ENCODE measurements at regions not wholly inside any gene's neighbourhood (a gene's known extent, or its start where the extent isn't known, plus 50 kb on each side); places are given as distances from the start of the nearest gene placed in this dataset.

DNA sequence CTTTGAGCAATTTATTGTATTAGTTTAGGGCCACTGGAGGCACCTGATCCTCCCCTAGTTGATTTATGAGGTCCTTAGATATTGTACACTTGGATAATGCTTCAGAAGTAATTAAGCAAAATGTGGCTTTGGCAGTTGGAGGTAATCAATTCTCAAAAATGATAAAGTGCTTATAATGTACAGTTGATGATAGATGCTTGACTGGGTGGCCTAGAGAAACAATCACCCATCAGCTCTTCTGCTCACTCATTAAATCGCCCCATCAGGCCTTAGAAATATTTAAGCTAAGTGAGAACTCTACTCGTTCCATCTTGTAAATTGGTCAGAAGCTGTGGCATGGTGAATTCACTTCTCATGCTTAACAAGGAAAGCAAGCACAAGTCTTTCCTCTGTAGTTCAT lies 349.9 kb downstream of the SAMD5 start:
- no peak for DNase-seq (ENCODE audit: low read depth, low spot score)
- in situ Hi-C loops (cut with HindIII; ENCODE audit: low pct_unique_long_range_greater_than_20kb, low sequenced_read_pairs), result no loop called here

DNA sequence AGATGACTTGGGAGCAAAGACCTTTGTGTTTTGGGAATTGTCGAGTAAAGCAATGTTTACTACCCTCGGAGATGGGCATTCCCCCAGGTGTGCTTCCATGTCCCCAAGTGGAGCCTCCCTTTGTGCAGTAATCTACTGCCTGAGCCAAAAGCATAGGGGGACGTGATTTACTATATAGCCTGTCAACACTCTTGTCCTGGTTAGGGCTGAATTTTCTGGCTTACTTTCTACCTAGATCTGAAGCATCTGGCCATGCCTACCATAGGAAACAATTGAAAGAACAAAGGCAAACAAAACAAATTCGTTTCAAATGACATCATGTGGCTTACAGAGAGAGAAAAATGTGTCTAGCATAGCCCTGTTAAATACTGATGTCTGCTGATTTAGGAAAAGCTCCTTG lies 350.6 kb downstream of the SAMD5 start:
- DNase-seq (ENCODE audit: low read depth, low spot score), result no peak
- in situ Hi-C loops (cut with HindIII; ENCODE audit: low pct_unique_long_range_greater_than_20kb, low sequenced_read_pairs), result no loop called here

DNA sequence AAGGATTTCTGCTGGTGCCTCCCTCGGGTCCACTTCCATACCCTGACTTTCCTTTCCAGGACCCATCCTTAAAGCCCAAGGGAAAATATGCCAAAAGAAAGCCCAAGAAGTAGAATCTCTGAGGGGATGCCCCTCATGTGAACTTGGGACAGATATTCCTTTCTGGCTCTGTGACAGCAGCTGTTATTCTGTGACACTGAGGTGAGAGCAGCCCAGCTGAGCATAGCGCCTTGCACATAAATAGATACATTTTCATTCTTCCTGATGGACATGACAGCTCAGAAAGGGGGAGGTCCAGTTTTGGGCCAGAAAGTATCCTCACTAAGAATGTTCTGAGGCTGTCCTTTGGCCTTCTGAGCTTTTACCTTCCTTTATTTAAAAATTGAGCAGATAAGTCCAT lies 353.2 kb downstream of the SAMD5 start:
- in situ Hi-C loops (cut with HindIII; ENCODE audit: low pct_unique_long_range_greater_than_20kb, low sequenced_read_pairs), result no loop called here
- no peak for DNase-seq (ENCODE audit: low read depth, low spot score)

DNA sequence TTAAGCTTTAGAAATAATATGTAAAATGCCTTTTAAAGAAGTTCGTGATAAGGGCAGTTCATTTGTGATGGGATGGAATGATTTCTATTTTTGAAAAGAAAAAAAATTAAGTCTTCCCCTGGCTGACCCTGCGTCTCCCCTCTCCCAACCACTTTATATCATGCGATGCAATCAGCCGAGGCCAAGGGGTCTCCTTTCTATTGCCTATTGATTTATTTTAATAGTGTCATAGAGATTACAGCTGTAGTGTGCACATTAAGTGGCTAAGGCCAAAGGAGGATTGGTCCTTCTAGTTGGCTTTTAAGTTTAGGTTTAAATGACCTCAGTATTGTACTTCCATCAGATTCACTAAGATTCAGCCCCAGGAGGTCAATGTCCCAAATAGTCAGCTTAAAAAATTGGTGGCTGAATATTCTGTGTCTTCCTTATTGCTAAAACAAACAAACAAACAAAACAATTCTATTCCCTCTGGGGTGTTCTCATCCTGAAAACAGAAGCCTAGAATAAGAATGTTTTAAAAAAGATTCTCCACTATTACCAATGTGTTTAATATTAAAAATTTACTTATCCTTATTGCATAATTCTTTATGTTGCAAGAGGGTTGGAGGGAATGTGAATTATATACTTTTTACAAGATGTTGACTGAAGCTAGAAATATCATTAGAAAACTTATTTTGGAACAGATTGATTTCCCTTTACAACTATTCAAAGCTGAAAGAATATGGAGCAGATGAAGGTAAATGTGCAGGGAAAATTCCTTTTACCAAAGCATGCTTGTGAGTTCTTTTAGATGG lies 359.1 kb downstream of the SAMD5 start:
- in situ Hi-C loops (cut with HindIII; ENCODE audit: low pct_unique_long_range_greater_than_20kb, low sequenced_read_pairs), result no loop called here
- no peak for DNase-seq (ENCODE audit: low read depth, low spot score)

DNA sequence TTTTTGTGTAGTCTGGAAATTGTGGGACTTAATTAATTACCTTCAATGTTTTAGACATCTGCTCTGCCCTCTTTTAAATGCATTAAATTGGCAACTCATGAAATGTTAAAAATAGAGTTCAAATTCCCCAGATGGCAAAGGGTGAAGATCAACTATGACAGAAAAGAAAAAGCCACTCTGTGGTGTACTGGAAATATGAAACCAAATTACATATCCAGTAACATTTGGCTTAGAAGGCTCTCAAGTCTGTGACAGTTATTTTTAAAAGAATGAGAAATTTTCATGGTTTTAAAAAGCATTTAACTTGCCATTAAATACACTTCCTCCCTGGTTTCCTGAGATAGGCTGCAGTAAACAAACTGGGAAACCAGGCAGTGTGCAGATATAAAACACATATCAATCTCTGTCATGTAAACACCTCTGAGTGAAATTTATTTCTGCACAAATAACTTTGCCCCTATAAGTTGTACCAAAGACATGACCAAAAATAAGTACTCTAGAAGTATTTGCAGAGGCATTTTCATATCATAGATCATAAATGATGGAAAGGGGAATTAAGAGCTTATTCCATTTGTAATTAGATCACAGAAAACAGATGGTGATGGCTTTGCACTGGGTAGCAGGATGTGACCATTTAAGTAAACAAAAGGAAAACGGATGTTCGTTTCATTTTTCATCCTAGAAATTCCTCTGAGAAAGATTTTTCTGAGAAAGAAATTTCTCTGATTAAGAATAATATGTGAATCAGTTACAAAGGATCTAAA lies 360.1 kb downstream of the SAMD5 start:
- DNase-seq (ENCODE audit: low read depth, low spot score), result no peak
- in situ Hi-C loops (cut with HindIII; ENCODE audit: low pct_unique_long_range_greater_than_20kb, low sequenced_read_pairs), result no loop called here

DNA sequence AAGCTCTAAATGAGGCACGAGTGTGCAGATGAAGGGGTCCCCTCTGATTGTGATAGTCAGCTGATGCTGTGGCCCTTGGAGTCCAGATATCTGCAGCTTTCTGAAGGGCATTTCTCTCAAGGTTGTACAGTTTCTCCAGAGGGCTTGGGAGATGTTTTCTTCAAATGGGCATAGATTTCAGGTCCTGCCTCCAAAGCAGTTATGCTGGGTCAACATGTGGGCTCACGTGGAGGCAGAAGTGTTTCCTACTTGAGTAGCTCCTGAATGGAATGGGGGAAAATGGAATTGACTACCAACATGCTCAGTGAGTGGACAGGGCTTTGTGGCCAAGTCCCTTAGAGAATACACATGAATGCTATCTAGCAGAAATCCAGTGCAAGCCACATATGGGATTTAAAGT lies 360.7 kb downstream of the SAMD5 start:
- in situ Hi-C loops (cut with HindIII; ENCODE audit: low pct_unique_long_range_greater_than_20kb, low sequenced_read_pairs), result no loop called here
- no peak for DNase-seq (ENCODE audit: low read depth, low spot score)

DNA sequence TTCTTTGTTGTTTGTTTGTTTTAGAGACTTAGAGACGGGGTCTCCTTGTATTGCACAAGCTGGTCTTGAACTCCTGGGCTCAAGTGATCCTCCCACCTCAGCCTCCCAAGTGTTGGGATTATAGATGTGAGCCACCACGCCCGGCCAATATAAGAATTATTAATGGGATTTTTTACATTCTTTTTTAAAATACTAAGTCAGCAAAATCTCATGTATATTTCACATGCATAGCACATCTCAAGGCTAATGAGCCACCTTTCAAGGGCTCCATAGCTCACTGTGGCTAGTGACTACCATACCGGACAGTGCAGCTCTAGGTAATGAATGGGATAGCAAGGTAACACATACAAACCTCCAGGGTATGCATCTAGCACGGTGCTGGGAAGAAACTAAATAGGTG lies 361.4 kb downstream of the SAMD5 start:
- in situ Hi-C loops (cut with HindIII; ENCODE audit: low pct_unique_long_range_greater_than_20kb, low sequenced_read_pairs), result no loop called here
- no peak for DNase-seq (ENCODE audit: low read depth, low spot score)

DNA sequence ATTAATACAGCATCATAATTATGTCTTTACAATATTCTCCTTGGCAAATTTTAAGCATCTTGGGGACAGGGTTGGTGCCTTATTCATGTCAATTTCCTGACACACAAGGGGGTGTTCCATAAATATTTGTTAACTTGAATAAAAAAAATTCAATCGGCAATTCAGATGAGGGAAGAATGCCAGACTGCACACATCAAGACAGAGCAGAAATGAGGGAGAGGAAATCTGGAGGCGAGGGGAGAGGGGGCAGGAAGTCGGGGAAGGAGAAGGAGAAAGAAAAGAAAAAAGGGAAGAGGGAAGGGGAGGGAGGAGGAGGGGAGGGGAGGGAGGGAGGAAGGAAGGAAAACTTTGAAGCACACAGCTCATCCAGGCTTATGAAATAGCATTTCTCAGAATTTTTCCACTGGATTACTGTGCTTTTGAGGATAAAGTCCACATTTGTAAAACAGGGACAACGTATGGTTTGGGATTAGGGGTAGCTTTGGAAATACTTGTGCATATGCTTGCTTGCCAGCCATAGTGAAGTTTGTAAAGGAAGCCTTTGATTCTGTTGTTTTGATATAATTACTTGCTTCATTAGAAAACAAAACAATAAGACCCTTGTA lies 362.1 kb downstream of the SAMD5 start:
- peak; percentile 4 for DNase-seq (ENCODE audit: low read depth, low spot score)
- in situ Hi-C loops (cut with HindIII; ENCODE audit: low pct_unique_long_range_greater_than_20kb, low sequenced_read_pairs), result no loop called here

DNA sequence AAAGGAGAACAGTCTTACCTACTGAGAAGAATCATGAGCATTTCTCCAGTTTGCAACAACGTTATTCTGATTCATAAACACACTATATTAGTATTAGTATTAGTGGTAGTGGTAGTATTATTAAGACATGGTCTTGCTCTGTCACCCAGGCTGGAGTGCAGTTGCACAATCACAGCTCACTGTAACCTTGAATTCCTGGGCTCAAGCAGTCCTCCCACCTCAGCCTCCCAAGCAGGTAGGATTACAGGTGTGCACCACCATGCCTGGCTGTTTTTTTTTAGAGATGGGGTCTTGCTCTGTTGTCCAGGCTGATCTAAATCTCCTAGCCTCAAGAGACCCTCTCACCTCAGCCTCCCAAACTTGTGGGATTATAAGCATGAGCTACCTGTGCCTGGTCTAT lies 363.5 kb downstream of the SAMD5 start:
- no peak for DNase-seq (ENCODE audit: low read depth, low spot score)
- in situ Hi-C loops (cut with HindIII; ENCODE audit: low pct_unique_long_range_greater_than_20kb, low sequenced_read_pairs), result no loop called here

DNA sequence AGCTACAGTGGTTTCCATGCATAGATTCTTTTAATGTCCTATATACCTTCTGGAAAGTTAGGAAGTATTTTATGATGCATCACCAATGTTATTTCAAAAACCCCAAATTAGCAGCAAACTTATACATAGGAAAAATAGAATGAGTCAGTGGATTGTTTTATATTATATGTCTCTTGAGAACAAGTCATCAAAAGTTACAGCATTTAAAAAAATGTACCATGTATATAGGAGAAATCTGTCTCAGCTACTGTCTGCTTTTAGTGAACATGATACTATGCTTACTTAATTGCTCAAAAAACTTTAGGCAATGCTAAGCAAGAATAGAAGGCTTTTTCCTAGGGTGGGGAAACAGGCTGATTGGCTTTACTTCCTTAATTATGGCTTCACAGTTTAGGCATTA lies 365.3 kb downstream of the SAMD5 start:
- no peak for DNase-seq (ENCODE audit: low read depth, low spot score)
- in situ Hi-C loops (cut with HindIII; ENCODE audit: low pct_unique_long_range_greater_than_20kb, low sequenced_read_pairs), result no loop called here

DNA sequence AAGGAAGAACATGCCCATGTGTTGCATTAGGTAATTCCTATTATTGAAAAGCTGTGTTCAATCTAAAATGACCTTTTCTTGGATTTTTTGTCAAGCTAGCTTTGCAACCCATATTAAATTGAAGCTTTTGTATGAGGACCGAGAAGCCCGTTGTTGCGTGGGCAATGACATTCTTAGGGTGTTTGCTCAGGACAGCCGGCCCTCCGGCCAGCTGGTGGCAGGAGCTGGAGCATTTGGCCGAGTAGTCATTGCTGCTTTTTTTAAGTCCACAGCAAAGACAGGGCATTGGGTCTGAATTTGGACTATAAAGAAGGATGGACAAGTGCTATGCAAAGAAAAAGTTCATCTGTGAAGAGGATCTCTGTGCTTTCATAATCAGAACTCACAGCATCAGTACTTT lies 365.8 kb downstream of the SAMD5 start:
- DNase-seq (ENCODE audit: low read depth, low spot score), result no peak
- in situ Hi-C loops (cut with HindIII; ENCODE audit: low pct_unique_long_range_greater_than_20kb, low sequenced_read_pairs), result no loop called here

DNA sequence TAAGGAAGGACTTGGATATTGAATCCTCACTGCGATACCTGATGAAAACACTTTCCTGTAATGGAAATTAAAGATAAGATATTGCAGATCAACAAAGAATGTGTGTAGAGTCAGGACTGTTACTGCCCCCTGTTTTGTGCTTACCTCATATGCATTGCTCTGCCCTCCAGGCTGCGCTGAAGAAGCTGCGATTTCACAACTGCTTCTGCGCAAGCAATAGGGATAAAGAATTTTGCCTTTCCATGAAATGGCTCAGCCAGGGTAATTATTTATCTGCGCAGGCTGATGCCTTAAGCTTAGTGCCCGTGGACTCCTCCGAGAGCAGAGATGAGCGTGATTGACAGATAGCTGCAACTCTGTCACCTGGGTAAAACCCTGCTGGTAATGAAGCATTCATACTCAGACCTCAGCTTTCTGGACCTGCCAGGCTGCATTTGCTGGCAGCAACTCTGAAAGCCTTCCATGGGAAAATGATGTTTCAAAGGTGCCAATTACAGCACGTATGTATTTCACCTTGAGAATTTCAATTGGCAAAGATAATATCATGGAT lies 370.6 kb downstream of the SAMD5 start:
- no peak for DNase-seq (ENCODE audit: low read depth, low spot score)
- in situ Hi-C loops (cut with HindIII; ENCODE audit: low pct_unique_long_range_greater_than_20kb, low sequenced_read_pairs), result no loop called here

DNA sequence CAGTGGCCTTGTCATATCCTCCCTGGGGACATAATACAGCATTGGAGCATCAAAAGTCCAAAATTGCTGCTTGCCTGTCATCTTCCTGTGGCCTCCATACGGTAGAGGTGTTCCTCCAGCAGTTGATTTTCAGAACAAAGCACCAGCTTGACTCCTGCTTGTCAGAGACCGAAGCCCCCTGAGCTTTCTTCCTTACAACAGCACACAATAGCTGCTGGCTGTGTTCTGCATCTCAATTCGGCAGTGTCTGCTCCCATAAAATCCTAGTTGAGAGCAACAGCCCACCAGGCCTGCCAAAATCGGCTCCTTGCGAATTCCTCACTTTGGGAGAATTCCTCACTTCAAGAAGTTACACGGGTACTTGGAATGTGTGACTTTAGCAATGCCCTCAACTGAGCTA lies 372.9 kb downstream of the SAMD5 start:
- DNase-seq (ENCODE audit: low read depth, low spot score), result no peak
- in situ Hi-C loops (cut with HindIII; ENCODE audit: low pct_unique_long_range_greater_than_20kb, low sequenced_read_pairs), result no loop called here

DNA sequence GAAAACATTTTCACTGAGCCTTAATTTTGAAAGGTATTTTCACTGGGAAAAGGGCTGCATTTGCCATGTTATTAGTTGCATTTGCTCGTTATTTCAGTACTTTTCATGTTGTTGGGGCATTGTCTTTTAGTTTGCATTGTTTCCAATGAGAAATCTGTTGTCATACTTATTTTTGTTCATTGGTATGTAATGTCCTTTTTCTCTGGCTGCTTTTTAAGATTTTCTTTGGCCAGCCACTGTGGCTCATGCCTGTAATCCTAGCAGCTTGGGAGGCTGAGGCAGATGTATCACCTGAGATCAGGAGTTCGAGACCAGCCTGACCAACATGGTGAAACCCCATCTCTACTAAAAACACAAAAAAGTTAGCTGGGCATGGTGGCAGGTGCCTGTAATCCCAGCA lies 379.9 kb downstream of the SAMD5 start:
- in situ Hi-C loops (cut with HindIII; ENCODE audit: low pct_unique_long_range_greater_than_20kb, low sequenced_read_pairs), result no loop called here

DNA sequence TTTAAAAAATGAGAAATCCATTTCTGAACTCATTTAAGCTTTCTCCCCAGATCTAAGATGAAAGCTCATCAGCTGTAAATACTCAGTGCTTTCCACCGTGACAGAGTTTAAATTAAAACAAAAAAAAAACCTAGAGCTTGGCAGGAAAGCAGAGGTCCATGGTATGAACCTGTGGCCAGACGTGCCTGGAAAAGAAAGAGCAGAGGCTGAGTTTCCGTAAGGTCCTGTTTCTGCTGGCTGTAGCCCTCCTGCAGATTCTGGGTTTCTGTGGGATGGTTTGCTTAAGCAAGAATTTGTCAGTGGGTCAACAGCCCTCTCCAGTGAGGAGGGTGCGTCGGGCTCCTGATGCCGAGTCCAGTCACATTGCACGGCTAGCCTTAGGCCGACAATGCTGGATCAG lies 383.2 kb downstream of the SAMD5 start:
- in situ Hi-C loops (cut with HindIII; ENCODE audit: low pct_unique_long_range_greater_than_20kb, low sequenced_read_pairs), result no loop called here
- DNase-seq (ENCODE audit: low read depth, low spot score), result no peak

More for the DNA sequence above, 379.9 kb downstream of the SAMD5 start:
- no peak for DNase-seq (ENCODE audit: low read depth, low spot score)

DNA sequence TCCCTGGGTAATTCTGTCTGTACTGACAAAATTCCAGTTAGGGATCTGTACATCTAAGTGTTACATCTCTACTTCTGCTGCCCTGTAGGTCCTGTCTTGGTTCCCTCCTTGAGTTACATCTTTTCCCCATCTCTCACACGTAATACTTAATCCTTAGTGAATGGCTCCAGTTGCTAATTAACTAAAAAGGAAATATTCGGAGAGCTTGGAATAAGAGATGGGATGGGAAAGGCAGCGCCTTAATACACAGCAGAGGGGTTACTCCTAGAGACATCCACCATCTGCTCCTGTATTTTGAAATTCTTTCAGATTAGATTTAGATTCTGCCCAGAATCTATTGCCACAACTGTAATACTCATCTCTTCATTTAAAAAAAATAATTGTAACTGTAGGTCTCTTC lies 384.0 kb downstream of the SAMD5 start:
- in situ Hi-C loops (cut with HindIII; ENCODE audit: low pct_unique_long_range_greater_than_20kb, low sequenced_read_pairs), result no loop called here
- no peak for DNase-seq (ENCODE audit: low read depth, low spot score)

DNA sequence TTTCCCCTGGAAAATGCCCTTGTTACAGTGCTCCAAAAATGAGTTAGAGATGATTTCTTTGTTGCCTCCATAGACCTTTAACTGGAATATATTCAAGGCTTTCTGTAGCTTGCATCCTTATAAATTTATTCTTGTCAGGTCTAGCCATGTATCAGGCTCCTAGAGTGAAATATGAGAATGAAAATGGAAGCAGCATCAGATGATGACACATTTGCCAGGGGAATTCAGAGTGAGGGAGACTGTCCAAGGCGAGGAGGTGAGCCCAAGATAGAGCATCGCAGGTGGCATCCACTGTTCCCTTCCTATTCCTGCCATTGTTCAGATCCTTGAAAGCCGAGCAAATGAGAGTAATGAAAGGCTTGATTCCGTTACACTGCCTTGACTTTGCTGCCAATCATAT lies 386.8 kb downstream of the SAMD5 start:
- no peak for DNase-seq (ENCODE audit: low read depth, low spot score)
- in situ Hi-C loops (cut with HindIII; ENCODE audit: low pct_unique_long_range_greater_than_20kb, low sequenced_read_pairs), result no loop called here

DNA sequence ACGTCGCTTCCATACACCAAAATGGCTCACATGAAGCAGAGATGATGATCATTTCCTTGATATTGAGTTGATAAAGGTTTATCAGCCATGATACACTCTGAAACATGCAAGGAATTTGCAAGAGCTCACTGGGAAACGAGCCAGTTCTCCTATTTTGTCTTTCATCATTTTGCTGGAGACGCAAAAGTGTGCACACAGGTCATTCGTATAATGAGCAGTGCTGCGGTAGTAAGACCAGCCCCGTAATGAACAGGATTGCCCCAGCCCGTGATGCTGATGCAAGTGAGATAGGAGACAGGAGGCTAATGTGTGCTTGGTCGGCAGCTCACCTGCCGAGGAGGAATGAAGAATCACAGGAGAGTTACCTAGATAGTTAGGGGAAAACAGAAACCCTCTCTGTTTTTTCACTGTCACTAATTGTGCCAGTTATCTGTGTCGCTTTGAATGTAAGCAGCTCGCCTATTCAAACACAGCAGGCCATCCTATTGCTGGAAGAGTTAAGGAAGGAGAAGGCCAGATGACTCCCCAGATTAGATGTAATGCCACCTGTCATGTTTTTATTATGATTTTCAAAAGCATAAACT lies 391.8 kb downstream of the SAMD5 start:
- DNase-seq (ENCODE audit: low read depth, low spot score), result no peak
- in situ Hi-C loops (cut with HindIII; ENCODE audit: low pct_unique_long_range_greater_than_20kb, low sequenced_read_pairs), result no loop called here
